Activated T-helper 1 cell treated with anti-CD3 and anti-CD28 coated beads, Interleukin-12 subunit alpha, Interleukin-12 subunit beta, Interleukin-2, Interleukin-4 antibody, amounts not matched to agents 30 ng/mL and 10 ng/mL and 1 ng/mL, durations not matched to agents 14 hours and 24 hours and 36 hours (primary cell): ENCODE measurements at regions not wholly inside any gene's neighbourhood (a gene's known extent, or its start where the extent isn't known, plus 50 kb on each side); places are given as distances from the start of the nearest gene placed in this dataset.
"Not testable (repeated sequence)": the region's sequence is repeated elsewhere in the genome, so short reads cannot be mapped to it uniquely, and the experiment has no call there.

Experiments
- DNase-seq: peaks from one replicate; pipeline ENCODE4 v3.0.0; 2021; ENCODE audit warnings: low spot score
- H3K27ac Mint-ChIP-seq: one replicate; pipeline ENCODE4 v1.8.0; 2021; ENCODE audit warnings: mild to moderate bottlenecking, mixed read lengths
- H3K27me3 Mint-ChIP-seq: one replicate; pipeline ENCODE4 v1.8.0; 2022; ENCODE audit warnings: mild to moderate bottlenecking, moderate library complexity, mixed read lengths; ENCODE audit not compliant: insufficient read depth
- H3K36me3 Mint-ChIP-seq: one replicate; pipeline ENCODE4 v1.8.0; 2021; ENCODE audit warnings: low read depth, mixed read lengths
- H3K4me1 Mint-ChIP-seq: one replicate; pipeline ENCODE4 v1.8.0; 2021; ENCODE audit warnings: low read depth, mixed read lengths
- H3K4me3 Mint-ChIP-seq: one replicate; pipeline ENCODE4 v1.8.0; 2021; ENCODE audit warnings: mild to moderate bottlenecking, moderate library complexity, mixed read lengths
- H3K9me3 Mint-ChIP-seq: one replicate; pipeline ENCODE4 v1.8.0; 2021; ENCODE audit warnings: mixed read lengths
- intact Hi-C: fragments of 100-400 bp; cut with micrococcal nuclease; formaldehyde crosslinking; loops from one replicate; pipeline ENCODE4 v1.15.1; 2024

DNA sequence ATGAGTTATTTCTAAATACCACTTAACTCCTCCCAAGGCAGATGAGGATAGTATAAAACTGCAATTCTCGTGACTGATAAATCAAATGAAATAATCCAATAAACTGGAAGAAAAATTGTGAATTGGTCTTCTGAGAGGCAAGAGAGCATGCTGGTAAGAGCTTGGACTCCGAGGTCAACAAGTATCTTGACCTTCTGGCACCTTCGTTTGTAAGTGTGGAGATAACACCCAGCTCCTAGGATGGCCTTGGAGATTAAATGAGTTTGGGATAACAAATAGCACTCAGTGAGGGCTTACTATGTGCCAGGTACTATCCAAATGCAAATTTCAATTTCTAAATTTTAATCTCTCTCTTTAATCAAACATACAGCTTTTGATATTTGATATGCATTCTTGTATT is 866.3 kb upstream of the WWC1 start:
- no peak for DNase-seq
- intact Hi-C loops: no loop called here
- no peaks in the 10 kb centered on the region for H3K9me3 Mint-ChIP-seq
- H3K27me3 Mint-ChIP-seq: no peaks in the 10 kb centered on the region
- H3K4me1 Mint-ChIP-seq: no peaks in the 10 kb centered on the region
- H3K36me3 Mint-ChIP-seq: no peaks in the 10 kb centered on the region
- no peak overlapping the region for H3K4me3 Mint-ChIP-seq
- H3K27ac Mint-ChIP-seq: no peak overlapping the region

DNA sequence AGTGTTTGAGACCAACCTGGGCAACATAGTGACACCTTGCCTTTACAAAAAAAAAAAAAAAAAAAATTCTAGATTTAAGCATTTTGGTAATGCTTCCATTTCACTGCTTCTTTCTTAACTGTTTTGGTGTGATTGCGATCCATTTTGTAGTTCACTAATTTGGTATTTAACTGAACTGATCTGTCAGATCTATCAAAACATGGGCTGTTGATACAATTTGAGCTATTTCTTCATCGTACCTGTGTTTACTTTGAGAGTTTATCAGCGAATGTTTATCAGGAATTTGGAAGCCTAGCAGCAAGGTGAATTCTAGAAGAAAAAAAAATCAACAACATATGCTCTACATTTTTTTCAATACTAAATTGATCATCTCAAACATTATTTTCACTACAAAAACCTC is 864.9 kb upstream of the WWC1 start:
- no peak overlapping the region for H3K4me3 Mint-ChIP-seq

DNA sequence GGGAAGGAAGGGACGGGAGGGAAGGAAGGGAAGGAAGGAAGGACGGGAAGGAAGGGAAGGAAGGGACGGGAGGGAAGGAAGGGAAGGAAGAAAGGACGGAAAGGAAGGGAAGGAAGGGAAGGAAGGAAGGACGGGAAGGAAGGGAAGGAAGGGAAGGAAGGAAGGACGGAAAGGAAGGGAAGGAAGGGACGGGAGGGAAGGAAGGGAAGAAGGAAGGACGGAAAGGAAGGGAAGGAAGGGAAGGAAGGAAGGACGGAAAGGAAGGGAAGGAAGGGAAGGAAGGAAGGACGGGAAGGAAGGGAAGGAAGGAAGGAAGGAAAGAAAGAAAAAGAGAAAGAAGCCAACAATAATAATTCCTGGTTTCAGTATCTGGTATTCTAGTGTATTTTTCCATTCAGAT is 863.8 kb upstream of the WWC1 start:
- H3K4me3 Mint-ChIP-seq, H3K27me3 Mint-ChIP-seq, intact Hi-C loops, H3K9me3 Mint-ChIP-seq, DNase-seq, H3K27ac Mint-ChIP-seq, H3K4me1 Mint-ChIP-seq, H3K36me3 Mint-ChIP-seq: not testable (repeated sequence)

More for the DNA sequence above, 864.9 kb upstream of the WWC1 start:
- Mint-ChIP-seq H3K9me3 (no peaks in the 10 kb centered on the region), H3K27me3 (no peaks in the 10 kb centered on the region), H3K27ac (no peak overlapping the region), H3K4me1 (no peaks in the 10 kb centered on the region), H3K36me3 (no peaks in the 10 kb centered on the region)
- no peak for DNase-seq
- intact Hi-C loops: no loop called here

DNA sequence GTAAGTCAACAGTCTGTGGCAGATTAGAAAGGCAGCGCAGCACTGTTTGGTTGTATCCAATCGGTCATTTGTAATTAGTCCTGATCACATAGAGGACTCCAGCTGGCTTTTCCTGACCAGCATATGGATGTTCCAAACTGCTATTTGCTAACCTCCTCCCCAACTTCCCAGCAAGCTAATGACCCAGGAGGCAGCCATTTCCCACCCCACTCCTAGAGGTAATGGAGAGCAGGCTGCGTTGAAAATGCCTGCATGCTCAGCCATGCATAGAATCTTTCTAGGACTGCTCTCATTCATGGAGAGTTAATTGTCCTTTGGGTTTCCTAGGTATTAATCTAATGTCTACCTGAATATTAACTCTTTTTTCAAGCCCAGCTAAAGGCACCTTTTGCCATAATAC is 850.6 kb upstream of the WWC1 start:
- no peaks in the 10 kb centered on the region for H3K4me1 Mint-ChIP-seq
- H3K27me3 Mint-ChIP-seq: no peaks in the 10 kb centered on the region
- peaks cover 4% of the 10 kb centered on the region for H3K9me3 Mint-ChIP-seq
- no peaks in the 10 kb centered on the region for H3K36me3 Mint-ChIP-seq
- no peak overlapping the region for H3K4me3 Mint-ChIP-seq
- H3K27ac Mint-ChIP-seq: no peak overlapping the region
- DNase-seq: no peak
- intact Hi-C loops: no loop called here

DNA sequence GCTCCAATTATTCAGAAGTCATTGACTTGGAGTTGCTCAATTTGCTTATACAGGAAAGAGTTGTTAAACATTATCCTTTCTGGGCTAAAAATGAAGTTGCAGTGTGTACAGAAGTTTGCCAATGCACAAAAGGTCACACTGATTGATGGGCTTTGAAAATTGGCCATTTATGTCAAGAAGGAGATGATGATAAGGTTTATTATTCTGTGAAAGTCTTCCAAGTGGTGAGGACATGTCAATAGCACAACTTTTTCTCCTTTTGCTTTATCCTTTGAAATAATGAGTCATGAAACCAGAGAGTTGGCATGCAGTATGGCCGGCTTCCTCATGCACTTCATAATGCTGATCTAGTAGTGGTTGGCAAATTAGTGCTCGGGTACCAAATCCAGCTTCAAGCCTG is 848.5 kb upstream of the WWC1 start:
- no peak overlapping the region for H3K4me3 Mint-ChIP-seq
- no peaks in the 10 kb centered on the region for H3K27me3 Mint-ChIP-seq
- H3K9me3 Mint-ChIP-seq: peaks cover 4% of the 10 kb centered on the region
- no peaks in the 10 kb centered on the region for H3K4me1 Mint-ChIP-seq
- H3K27ac Mint-ChIP-seq: no peak overlapping the region
- intact Hi-C loops: no loop called here
- H3K36me3 Mint-ChIP-seq: no peaks in the 10 kb centered on the region
- no peak for DNase-seq

DNA sequence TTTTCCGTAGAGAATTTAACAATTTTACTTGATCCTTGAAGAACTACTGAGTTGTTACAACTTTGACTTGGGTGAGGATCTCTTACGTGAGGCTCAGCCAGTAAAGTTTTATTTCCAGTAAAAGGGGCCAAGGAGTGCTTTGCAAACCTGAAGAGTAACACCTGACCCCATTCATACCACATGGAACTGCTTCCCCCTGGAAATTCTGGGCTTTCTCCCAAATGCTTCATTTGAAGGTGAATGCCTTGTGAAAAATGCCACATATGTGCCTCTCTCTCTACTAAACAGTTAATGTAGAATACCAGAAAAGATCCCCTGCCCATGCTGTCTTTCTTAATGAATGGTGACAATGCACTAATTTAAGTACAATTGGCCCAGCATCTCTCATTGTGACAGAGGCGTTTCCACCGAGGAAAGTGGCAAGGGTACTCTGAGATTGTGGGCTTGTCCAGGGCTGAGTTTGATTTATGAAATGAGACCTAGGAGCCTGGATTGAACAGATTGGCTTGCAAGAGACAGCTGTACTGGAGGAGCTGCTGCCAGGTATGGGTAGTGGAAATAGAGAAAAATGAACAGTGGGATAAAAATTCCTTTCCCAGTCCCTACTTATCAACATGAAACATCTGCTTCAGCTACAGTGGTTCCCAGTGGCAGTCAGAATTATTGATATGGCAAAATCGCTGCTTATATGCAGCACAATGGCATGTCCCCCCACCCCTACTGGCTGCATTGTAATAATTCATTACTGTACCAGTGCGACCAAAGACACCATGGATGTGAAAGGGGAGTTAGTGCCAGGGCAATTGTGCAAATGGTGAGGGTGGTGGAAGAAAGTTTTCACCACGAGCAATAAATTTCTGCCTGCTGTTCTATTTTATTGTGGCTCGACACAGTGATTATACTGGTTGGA is 843.7 kb upstream of the WWC1 start:
- DNase-seq: no peak
- Mint-ChIP-seq H3K4me3 (no peak overlapping the region), H3K27me3 (no peaks in the 10 kb centered on the region), H3K27ac (no peak overlapping the region), H3K36me3 (no peaks in the 10 kb centered on the region), H3K4me1 (no peaks in the 10 kb centered on the region), H3K9me3 (no peaks in the 10 kb centered on the region)
- intact Hi-C loops: no loop called here

DNA sequence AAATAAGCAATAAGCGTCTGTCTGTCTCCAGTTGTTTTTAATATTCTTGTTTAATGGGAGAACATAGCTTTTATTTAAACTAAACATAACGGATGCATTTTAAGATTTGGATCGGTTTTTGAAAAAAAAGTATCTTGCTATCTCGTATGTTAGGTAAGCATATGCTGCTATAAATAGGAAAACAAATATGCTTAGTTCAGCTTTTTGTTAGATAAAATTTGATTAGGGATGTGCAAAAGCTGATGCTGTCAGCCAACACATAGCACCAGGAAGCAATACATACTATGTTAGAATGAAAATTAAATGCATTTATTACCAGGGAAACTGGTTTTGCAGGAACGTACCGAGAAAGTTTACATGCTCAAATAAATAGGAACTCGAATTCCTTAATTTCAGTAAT is 843.1 kb upstream of the WWC1 start:
- intact Hi-C loops: no loop called here
- H3K4me3 Mint-ChIP-seq: no peak overlapping the region
- H3K27me3 Mint-ChIP-seq: no peaks in the 10 kb centered on the region
- H3K9me3 Mint-ChIP-seq: no peaks in the 10 kb centered on the region
- no peaks in the 10 kb centered on the region for H3K36me3 Mint-ChIP-seq
- no peak for DNase-seq
- H3K4me1 Mint-ChIP-seq: no peaks in the 10 kb centered on the region
- no peak overlapping the region for H3K27ac Mint-ChIP-seq

DNA sequence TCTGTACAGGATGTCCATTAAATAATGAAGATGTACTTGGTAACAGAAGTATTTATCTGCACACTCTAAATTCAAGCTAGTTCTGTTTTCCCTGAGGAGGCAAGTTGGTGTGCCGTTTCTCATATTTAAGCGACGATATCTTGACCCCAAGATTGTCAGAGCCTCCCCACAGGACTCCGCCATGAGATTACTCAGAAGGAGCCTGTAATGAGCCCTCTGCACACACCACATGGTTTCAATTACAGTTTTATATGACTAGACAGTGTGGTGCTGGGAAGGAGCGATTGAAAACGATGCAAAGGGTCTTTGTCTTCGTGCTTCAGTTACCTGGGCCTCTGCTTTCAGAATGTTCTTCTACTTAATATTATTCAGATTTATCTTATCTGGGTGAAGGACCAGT is 840.4 kb upstream of the WWC1 start:
- intact Hi-C loops: no loop called here
- Mint-ChIP-seq H3K4me3 (no peak overlapping the region), H3K4me1 (no peaks in the 10 kb centered on the region), H3K36me3 (no peaks in the 10 kb centered on the region), H3K27me3 (no peaks in the 10 kb centered on the region), H3K9me3 (no peaks in the 10 kb centered on the region), H3K27ac (no peak overlapping the region)
- DNase-seq: no peak

DNA sequence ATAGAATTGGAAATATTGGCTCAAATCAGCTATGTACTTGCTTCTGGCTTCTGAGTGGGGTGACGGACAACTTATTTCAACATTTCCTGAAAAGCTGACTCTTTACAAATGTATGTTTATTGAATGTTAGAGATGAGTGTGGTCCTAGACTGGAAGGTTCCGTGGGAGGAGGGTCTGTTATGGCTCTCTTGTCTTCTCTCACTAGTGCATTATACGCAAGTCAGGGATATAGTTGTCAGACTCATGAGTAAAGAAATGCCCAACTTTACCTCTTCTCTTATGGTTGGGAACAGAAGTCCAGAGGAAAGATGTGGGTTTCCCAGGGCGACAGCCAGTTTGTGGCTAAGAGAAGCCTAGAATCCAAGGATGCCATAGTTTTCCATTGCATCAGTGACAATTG is 839.3 kb upstream of the WWC1 start:
- Mint-ChIP-seq H3K4me1 (no peaks in the 10 kb centered on the region), H3K9me3 (no peaks in the 10 kb centered on the region), H3K27me3 (no peaks in the 10 kb centered on the region), H3K4me3 (no peak overlapping the region), H3K36me3 (no peaks in the 10 kb centered on the region), H3K27ac (no peak overlapping the region)
- intact Hi-C loops: no loop called here
- no peak for DNase-seq

DNA sequence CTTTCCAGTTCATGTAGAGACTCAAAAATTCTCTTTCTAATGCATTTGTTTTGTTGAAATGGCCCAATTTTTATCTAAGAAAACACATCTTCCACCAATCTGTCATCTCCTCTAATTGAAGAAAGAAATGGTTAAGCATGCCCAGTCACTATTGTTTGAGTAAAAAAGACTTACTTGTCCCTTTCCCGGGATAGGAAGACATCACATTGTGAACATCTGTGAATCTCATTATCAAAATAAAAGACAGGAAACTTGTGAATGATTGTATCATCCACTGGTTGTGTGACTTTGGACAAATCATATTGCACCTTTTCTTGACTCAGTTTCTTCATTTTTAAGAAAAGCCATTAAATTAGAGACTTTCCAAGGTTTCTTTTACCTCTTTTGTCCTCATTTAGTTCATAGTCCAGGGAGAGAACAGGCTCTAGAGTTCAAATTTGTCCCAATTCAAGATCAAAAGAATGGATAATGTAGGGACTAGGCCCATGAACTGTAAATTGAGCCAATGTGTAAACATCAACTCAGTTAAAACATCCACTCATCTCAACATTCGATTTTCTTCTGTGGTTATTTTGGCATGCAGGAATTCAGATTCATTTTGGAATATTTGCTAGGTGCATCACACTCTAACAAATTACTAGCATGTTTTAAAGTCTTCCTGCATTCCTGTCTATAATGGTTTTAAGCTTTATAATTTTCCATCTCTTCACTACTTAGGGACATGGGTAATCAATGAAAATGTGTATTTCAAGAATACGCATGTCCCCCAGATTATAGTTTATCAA is 838.0 kb upstream of the WWC1 start:
- intact Hi-C loops: no loop called here
- H3K4me3 Mint-ChIP-seq: no peak overlapping the region
- H3K9me3 Mint-ChIP-seq: no peaks in the 10 kb centered on the region
- no peaks in the 10 kb centered on the region for H3K36me3 Mint-ChIP-seq
- DNase-seq: no peak
- H3K4me1 Mint-ChIP-seq: no peaks in the 10 kb centered on the region
- no peaks in the 10 kb centered on the region for H3K27me3 Mint-ChIP-seq
- no peak overlapping the region for H3K27ac Mint-ChIP-seq

DNA sequence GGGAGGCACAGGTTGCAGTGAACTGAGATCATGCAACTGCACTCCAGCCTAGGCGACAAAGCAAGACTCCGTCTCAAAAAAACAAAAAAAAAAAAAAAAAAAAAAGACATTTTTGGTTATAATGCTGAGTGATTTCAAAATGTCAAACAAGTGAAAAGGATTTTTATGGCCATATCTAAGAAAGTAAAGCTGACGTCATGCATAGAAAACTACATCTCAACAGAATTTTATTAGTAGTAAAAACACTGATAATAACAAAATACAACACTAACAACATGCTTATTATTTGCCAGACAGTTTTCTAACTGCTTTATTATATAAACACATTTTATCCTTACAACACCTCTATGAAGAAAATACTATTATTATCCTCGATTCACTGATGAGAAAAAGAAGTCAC is 833.0 kb upstream of the WWC1 start:
- peaks cover 5% of the 10 kb centered on the region for H3K9me3 Mint-ChIP-seq
- H3K4me3 Mint-ChIP-seq: no peak overlapping the region
- H3K4me1 Mint-ChIP-seq: no peaks in the 10 kb centered on the region
- intact Hi-C loops: no loop called here
- H3K36me3 Mint-ChIP-seq: no peaks in the 10 kb centered on the region
- no peaks in the 10 kb centered on the region for H3K27me3 Mint-ChIP-seq
- no peak for DNase-seq
- H3K27ac Mint-ChIP-seq: no peak overlapping the region

DNA sequence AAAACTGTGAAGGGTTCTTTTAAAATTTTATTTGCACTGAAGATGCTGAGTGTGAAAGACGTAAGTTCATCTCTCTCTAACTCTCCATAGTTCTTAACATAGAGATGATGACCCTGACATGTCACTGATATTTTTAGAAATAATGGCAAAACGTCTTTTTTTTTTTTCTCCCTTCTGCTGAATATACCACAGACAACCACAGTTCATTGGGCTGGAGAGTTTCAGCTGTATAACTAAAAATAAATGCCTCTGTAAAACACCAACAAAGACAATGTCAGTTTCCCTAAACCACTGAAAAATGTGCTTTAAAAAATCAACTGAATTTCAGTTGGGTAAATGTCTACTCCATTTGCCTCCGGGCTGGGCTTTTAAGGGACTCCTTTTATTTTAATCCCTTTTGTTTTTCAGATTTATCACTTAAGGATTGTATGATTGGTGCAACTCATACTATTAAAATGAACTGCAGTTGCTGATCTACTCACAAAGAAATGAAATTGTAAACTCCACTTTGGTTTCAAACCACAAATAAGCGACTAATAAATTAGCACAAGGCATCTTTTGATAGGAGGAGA is 830.9 kb upstream of the WWC1 start:
- Mint-ChIP-seq H3K9me3 (peaks cover 5% of the 10 kb centered on the region), H3K4me3 (no peak overlapping the region), H3K27me3 (no peaks in the 10 kb centered on the region), H3K27ac (no peak overlapping the region), H3K36me3 (no peaks in the 10 kb centered on the region), H3K4me1 (no peaks in the 10 kb centered on the region)
- no peak for DNase-seq
- intact Hi-C loops: no loop called here

DNA sequence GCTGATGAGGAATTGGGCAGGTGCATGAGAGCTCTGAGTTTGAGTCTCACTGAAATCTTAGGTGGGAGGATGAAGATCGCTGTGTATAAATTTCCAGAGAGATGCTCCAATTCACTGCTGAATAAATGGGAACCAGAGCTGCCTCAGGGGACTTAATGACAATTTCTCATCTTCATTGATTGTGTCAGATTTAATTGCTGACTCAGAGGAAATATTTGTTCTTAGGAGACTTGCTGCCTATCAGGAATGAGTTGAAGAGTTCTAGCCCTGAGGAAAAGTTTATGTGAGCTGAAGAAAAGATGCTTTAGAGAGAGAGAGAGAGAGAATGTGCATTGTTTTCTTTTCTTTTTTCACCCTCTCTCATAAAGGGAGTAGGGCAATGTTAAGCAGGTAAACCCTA is 827.5 kb upstream of the WWC1 start:
- Mint-ChIP-seq H3K9me3 (peaks cover 10% of the 10 kb centered on the region), H3K4me3 (no peak overlapping the region), H3K4me1 (no peaks in the 10 kb centered on the region), H3K27ac (no peak overlapping the region), H3K36me3 (no peaks in the 10 kb centered on the region), H3K27me3 (no peaks in the 10 kb centered on the region)
- DNase-seq: no peak
- intact Hi-C loops: no loop called here
